Activated CD4-positive, alpha-beta T cell treated with anti-CD3 and anti-CD28 coated beads for 36 hours (primary cell): ENCODE measurements at regions not wholly inside any gene's neighbourhood (a gene's known extent, or its start where the extent isn't known, plus 50 kb on each side); places are given as distances from the start of the nearest gene placed in this dataset.

Experiments
- ATAC-seq: fragments of 200-7000 bp; cut with Tn5 transposase; one replicate; pipeline ENCODE4 v1.10.0; 2021; ENCODE audit warnings: mild to moderate bottlenecking, moderate library complexity
- CTCF ChIA-PET: fragments of 350-600 bp; sonication (Branson Sonifier 250); formaldehyde crosslinking; loops from one replicate; lab custom pipeline; 2021; ENCODE audit warnings: antibody characterized with exemption; lab: Charles Lee
- POLR2A ChIA-PET: fragments of 350-600 bp; sonication (Branson Sonifier 250); formaldehyde crosslinking; loops from one replicate; lab custom pipeline; 2021; ENCODE audit warnings: antibody characterized with exemption, inconsistent platforms; lab: Charles Lee
- DNase-seq: peaks from one replicate; pipeline ENCODE4 v3.0.0-alpha.2; 2020
- H3K27ac Mint-ChIP-seq: one replicate; pipeline ENCODE4 v1.8.0; 2021; ENCODE audit warnings: mixed read lengths
- H3K27me3 Mint-ChIP-seq: one replicate; pipeline ENCODE4 v1.8.0; 2021; ENCODE audit warnings: mixed read lengths
- H3K36me3 Mint-ChIP-seq: one replicate; pipeline ENCODE4 v1.8.0; 2021; ENCODE audit warnings: low read depth, mixed read lengths
- H3K4me1 Mint-ChIP-seq: one replicate; pipeline ENCODE4 v1.8.0; 2021; ENCODE audit warnings: mixed read lengths
- H3K4me3 Mint-ChIP-seq: one replicate; pipeline ENCODE4 v1.8.0; 2021; ENCODE audit warnings: mild to moderate bottlenecking, moderate library complexity, mixed read lengths
- H3K9me3 Mint-ChIP-seq: one replicate; pipeline ENCODE4 v1.8.0; 2021; ENCODE audit warnings: low read depth, mixed read lengths
- intact Hi-C, 2 experiments: fragments of 100-400 bp; cut with DNase I in 1 of 2; cut with micrococcal nuclease in 1 of 2; formaldehyde crosslinking; loops; one replicate each; pipeline versions ENCODE4 v1.14.2 to v1.15.1; 2022 to 2024; cut with DNase I, micrococcal nuclease

- Mint-ChIP-seq H3K27me3 (peaks cover 11% of the 10 kb centered on the region), H3K4me1 (no peaks in the 10 kb centered on the region), H3K9me3 (peaks cover 16% of the 10 kb centered on the region), H3K27ac (no peak overlapping the region), H3K4me3 (no peak overlapping the region), H3K36me3 (no peaks in the 10 kb centered on the region)
- CTCF ChIA-PET = no interaction called here
- POLR2A ChIA-PET = no interaction called here
- DNase-seq = no peak
- no peak for ATAC-seq
- intact Hi-C loops = no loop called here
Measured at GRCh38 chr17:14882131-14882530, 383.0 kb downstream of the PMP22 start.

- CTCF ChIA-PET = no interaction called here
- ATAC-seq (no peak), DNase-seq (no peak)
- Mint-ChIP-seq H3K27ac (no peak overlapping the region), H3K9me3 (no peaks in the 10 kb centered on the region), H3K4me1 (no peaks in the 10 kb centered on the region), H3K36me3 (no peaks in the 10 kb centered on the region), H3K4me3 (no peak overlapping the region), H3K27me3 (peaks cover 7% of the 10 kb centered on the region)
- POLR2A ChIA-PET = no interaction called here
- intact Hi-C loops = no loop called here
Measured at GRCh38 chr17:14875557-14876412, 389.3 kb downstream of the PMP22 start.

GRCh38 chr17:14873996-14874395 lies 391.1 kb downstream of the PMP22 start:
- H3K9me3 Mint-ChIP-seq = no peaks in the 10 kb centered on the region
- CTCF ChIA-PET = no interaction called here
- POLR2A ChIA-PET = no interaction called here

GRCh38 chr17:14873540-14873939 lies 391.6 kb downstream of the PMP22 start:
- Mint-ChIP-seq H3K36me3 (no peaks in the 10 kb centered on the region), H3K9me3 (no peaks in the 10 kb centered on the region), H3K27me3 (peaks cover 7% of the 10 kb centered on the region), H3K4me1 (no peaks in the 10 kb centered on the region), H3K4me3 (no peak overlapping the region), H3K27ac (no peak overlapping the region)
- CTCF ChIA-PET = interaction anchor here (0.5 to 0.6 kb wide), 2 partner anchors 36 to 821 kb away, joined by 3 read pairs; no protein-coding TSS in a partner anchor
- POLR2A ChIA-PET = no interaction called here
- DNase-seq = no peak
- intact Hi-C loops = no loop called here
- no peak for ATAC-seq

More at GRCh38 chr17:14873996-14874395, 391.1 kb downstream of the PMP22 start:
- no peak for ATAC-seq
- H3K4me3 Mint-ChIP-seq = no peak overlapping the region
- H3K36me3 Mint-ChIP-seq = no peaks in the 10 kb centered on the region
- H3K27me3 Mint-ChIP-seq = peaks cover 7% of the 10 kb centered on the region
- no peaks in the 10 kb centered on the region for H3K4me1 Mint-ChIP-seq
- H3K27ac Mint-ChIP-seq = no peak overlapping the region
- intact Hi-C loops = no loop called here
- DNase-seq = no peak

- Mint-ChIP-seq H3K27ac (no peak overlapping the region), H3K9me3 (no peaks in the 10 kb centered on the region), H3K4me3 (no peak overlapping the region), H3K36me3 (no peaks in the 10 kb centered on the region), H3K27me3 (peaks cover 10% of the 10 kb centered on the region), H3K4me1 (no peaks in the 10 kb centered on the region)
- intact Hi-C loops = no loop called here
- no peak for ATAC-seq
- ChIA-PET POLR2A (no interaction called here), CTCF (interaction anchor here (0.7 kb wide), 1 partner anchor 962 kb away, joined by 3 read pairs; no protein-coding TSS in a partner anchor)
- DNase-seq = no peak
Measured at GRCh38 chr17:14871921-14872320, 393.2 kb downstream of the PMP22 start.

GRCh38 chr17:14866266-14866665 lies 398.9 kb downstream of the PMP22 start:
- POLR2A ChIA-PET = no interaction called here
- no peaks in the 10 kb centered on the region for H3K9me3 Mint-ChIP-seq
- CTCF ChIA-PET = no interaction called here
- no peak for DNase-seq
- H3K36me3 Mint-ChIP-seq = no peaks in the 10 kb centered on the region
- no peak overlapping the region for H3K4me3 Mint-ChIP-seq
- H3K4me1 Mint-ChIP-seq = no peaks in the 10 kb centered on the region
- peaks cover 7% of the 10 kb centered on the region for H3K27me3 Mint-ChIP-seq
- intact Hi-C loops = no loop called here
- H3K27ac Mint-ChIP-seq = no peak overlapping the region
- no peak for ATAC-seq

GRCh38 chr17:14864127-14864526 lies 401.0 kb downstream of the PMP22 start:
- Mint-ChIP-seq H3K27ac (no peak overlapping the region), H3K36me3 (no peaks in the 10 kb centered on the region), H3K4me1 (no peaks in the 10 kb centered on the region), H3K9me3 (no peaks in the 10 kb centered on the region), H3K27me3 (peaks cover 12% of the 10 kb centered on the region), H3K4me3 (no peak overlapping the region)
- CTCF ChIA-PET = no interaction called here
- no peak for ATAC-seq
- DNase-seq = no peak
- intact Hi-C loops = no loop called here
- POLR2A ChIA-PET = no interaction called here

- Mint-ChIP-seq H3K4me1 (no peaks in the 10 kb centered on the region), H3K9me3 (peaks cover 3% of the 10 kb centered on the region), H3K4me3 (no peak overlapping the region), H3K27ac (no peak overlapping the region), H3K27me3 (peaks cover 9% of the 10 kb centered on the region), H3K36me3 (no peaks in the 10 kb centered on the region)
- intact Hi-C loops = no loop called here
- ATAC-seq (no peak), DNase-seq (no peak)
- ChIA-PET CTCF (no interaction called here), POLR2A (no interaction called here)
Measured at GRCh38 chr17:14859542-14859941, 405.6 kb downstream of the PMP22 start.

GRCh38 chr17:14856176-14856575 lies 408.9 kb downstream of the PMP22 start:
- ATAC-seq (no peak), DNase-seq (no peak)
- Mint-ChIP-seq H3K4me1 (no peaks in the 10 kb centered on the region), H3K4me3 (no peak overlapping the region), H3K9me3 (peaks cover 3% of the 10 kb centered on the region), H3K36me3 (no peaks in the 10 kb centered on the region), H3K27me3 (peaks cover 7% of the 10 kb centered on the region), H3K27ac (no peak overlapping the region)
- POLR2A ChIA-PET = no interaction called here
- intact Hi-C loops = no loop called here
- CTCF ChIA-PET = no interaction called here

- Mint-ChIP-seq H3K4me3 (no peak overlapping the region), H3K27me3 (peaks cover 5% of the 10 kb centered on the region), H3K4me1 (no peaks in the 10 kb centered on the region), H3K27ac (no peak overlapping the region), H3K9me3 (peaks cover 3% of the 10 kb centered on the region), H3K36me3 (no peaks in the 10 kb centered on the region)
- intact Hi-C loops = no loop called here
- ChIA-PET POLR2A (no interaction called here), CTCF (no interaction called here)
- DNase-seq (no peak), ATAC-seq (no peak)
Measured at GRCh38 chr17:14854691-14855090, 410.4 kb downstream of the PMP22 start.

- no peaks in the 10 kb centered on the region for H3K9me3 Mint-ChIP-seq
- ChIA-PET POLR2A (interaction anchor here (0.7 kb wide), 1 partner anchor 106 kb away, joined by 3 read pairs; no protein-coding TSS in a partner anchor), CTCF (no interaction called here)
- ATAC-seq (no peak), DNase-seq (no peak)
- no peaks in the 10 kb centered on the region for H3K4me1 Mint-ChIP-seq
- H3K4me3 Mint-ChIP-seq = no peak overlapping the region
- no peak overlapping the region for H3K27ac Mint-ChIP-seq
- intact Hi-C loops = no loop called here
- peaks cover 13% of the 10 kb centered on the region for H3K27me3 Mint-ChIP-seq
- no peaks in the 10 kb centered on the region for H3K36me3 Mint-ChIP-seq
Measured at GRCh38 chr17:14845591-14846281, 419.4 kb downstream of the PMP22 start.
